Osteocyte (in vitro differentiated cells): ENCODE measurements at regions not wholly inside any gene's neighbourhood (a gene's known extent, or its start where the extent isn't known, plus 50 kb on each side); places are given as distances from the start of the nearest gene placed in this dataset.

Experiments used
- DNase-seq: peaks from one replicate; pipeline ENCODE4 v3.0.0; 2021; ENCODE audit warnings: mixed read lengths; ENCODE audit not compliant: unreplicated experiment; ENCODE audit errors: extremely low spot score
- H3K27ac Mint-ChIP-seq: one replicate; pipeline ENCODE4 v1.8.0; 2021; ENCODE audit warnings: mild to moderate bottlenecking, mixed read lengths; ENCODE audit not compliant: unreplicated experiment
- H3K27me3 Mint-ChIP-seq: one replicate; pipeline ENCODE4 v1.8.0; 2021; ENCODE audit warnings: mixed read lengths; ENCODE audit not compliant: unreplicated experiment
- H3K36me3 Mint-ChIP-seq: one replicate; pipeline ENCODE4 v1.8.0; 2021; ENCODE audit warnings: mixed read lengths; ENCODE audit not compliant: unreplicated experiment
- H3K4me1 Mint-ChIP-seq: one replicate; pipeline ENCODE4 v1.8.0; 2021; ENCODE audit warnings: mixed read lengths; ENCODE audit not compliant: unreplicated experiment
- H3K4me3 Mint-ChIP-seq: one replicate; pipeline ENCODE4 v1.8.0; 2021; ENCODE audit warnings: mild to moderate bottlenecking, moderate library complexity, mixed read lengths; ENCODE audit not compliant: unreplicated experiment
- H3K9me3 Mint-ChIP-seq: one replicate; pipeline ENCODE4 v1.8.0; 2021; ENCODE audit warnings: mixed read lengths; ENCODE audit not compliant: unreplicated experiment
- TF ChIP-seq, protein P1 (sequence below): fragments of 200-600 bp; sonication (generic); IDR thresholded peaks from 2 replicates; pipeline ENCODE4 v1.5.0; 2021; ENCODE audit warnings: antibody characterized with exemption, mild to moderate bottlenecking, moderate library complexity

GRCh38 chr18:10399465-10399864, 55.0 kb upstream of the APCDD1 start:
- no peak for DNase-seq
- peaks cover 11% of the 10 kb centered on the region for H3K4me1 Mint-ChIP-seq

GRCh38 chr18:10400534-10401307, 53.7 kb upstream of the APCDD1 start:
- peaks cover 29% of the 10 kb centered on the region for H3K27me3 Mint-ChIP-seq
- TF ChIP-seq, protein P1, sequence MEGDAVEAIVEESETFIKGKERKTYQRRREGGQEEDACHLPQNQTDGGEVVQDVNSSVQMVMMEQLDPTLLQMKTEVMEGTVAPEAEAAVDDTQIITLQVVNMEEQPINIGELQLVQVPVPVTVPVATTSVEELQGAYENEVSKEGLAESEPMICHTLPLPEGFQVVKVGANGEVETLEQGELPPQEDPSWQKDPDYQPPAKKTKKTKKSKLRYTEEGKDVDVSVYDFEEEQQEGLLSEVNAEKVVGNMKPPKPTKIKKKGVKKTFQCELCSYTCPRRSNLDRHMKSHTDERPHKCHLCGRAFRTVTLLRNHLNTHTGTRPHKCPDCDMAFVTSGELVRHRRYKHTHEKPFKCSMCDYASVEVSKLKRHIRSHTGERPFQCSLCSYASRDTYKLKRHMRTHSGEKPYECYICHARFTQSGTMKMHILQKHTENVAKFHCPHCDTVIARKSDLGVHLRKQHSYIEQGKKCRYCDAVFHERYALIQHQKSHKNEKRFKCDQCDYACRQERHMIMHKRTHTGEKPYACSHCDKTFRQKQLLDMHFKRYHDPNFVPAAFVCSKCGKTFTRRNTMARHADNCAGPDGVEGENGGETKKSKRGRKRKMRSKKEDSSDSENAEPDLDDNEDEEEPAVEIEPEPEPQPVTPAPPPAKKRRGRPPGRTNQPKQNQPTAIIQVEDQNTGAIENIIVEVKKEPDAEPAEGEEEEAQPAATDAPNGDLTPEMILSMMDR, result no peak
- no peak overlapping the region for H3K4me3 Mint-ChIP-seq
- no peaks in the 10 kb centered on the region for H3K36me3 Mint-ChIP-seq
- H3K9me3 Mint-ChIP-seq, result no peaks in the 10 kb centered on the region
- peaks cover 12% of the 10 kb centered on the region for H3K4me1 Mint-ChIP-seq
- DNase-seq, result no peak
- no peak overlapping the region for H3K27ac Mint-ChIP-seq

More at GRCh38 chr18:10399465-10399864, 55.0 kb upstream of the APCDD1 start:
- no peaks in the 10 kb centered on the region for H3K9me3 Mint-ChIP-seq
- peaks cover 19% of the 10 kb centered on the region for H3K27me3 Mint-ChIP-seq
- H3K4me3 Mint-ChIP-seq, result no peak overlapping the region
- no peak overlapping the region for H3K27ac Mint-ChIP-seq
- TF ChIP-seq, protein P1, result no peak
- H3K36me3 Mint-ChIP-seq, result no peaks in the 10 kb centered on the region

- TF ChIP-seq, protein P1, result no peak
- Mint-ChIP-seq H3K9me3 (no peaks in the 10 kb centered on the region), H3K36me3 (peaks cover 2% of the 10 kb centered on the region), H3K4me1 (peaks cover 16% of the 10 kb centered on the region), H3K27ac (no peak overlapping the region), H3K27me3 (peaks cover 35% of the 10 kb centered on the region), H3K4me3 (no peak overlapping the region)
- no peak for DNase-seq
Measured at GRCh38 chr18:10401521-10401920, 52.9 kb upstream of the APCDD1 start.

DNA sequence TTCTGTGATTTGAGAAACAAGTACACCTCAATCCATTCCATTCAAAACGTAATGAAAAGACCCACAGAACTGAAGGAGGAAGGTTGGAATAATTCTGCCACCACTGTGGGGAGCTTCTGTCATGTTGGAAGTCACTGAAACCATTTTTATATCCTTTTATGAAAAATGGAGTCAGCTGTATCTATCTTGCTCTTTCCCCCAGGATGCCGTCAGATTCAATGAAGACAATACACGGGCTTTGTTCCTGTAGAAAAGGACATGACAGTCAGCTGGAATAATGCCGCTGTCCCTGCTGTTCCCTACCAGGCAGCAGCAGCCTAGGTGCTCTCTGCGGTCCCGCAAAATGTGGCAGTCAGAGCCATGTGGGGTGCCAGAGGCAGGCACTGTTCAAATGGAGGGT, 52.5 kb upstream of the APCDD1 start:
- TF ChIP-seq, protein P1, result no peak
- Mint-ChIP-seq H3K27me3 (peaks cover 38% of the 10 kb centered on the region), H3K4me3 (no peak overlapping the region), H3K36me3 (peaks cover 3% of the 10 kb centered on the region), H3K27ac (no peak overlapping the region), H3K9me3 (no peaks in the 10 kb centered on the region), H3K4me1 (peaks cover 16% of the 10 kb centered on the region)
- no peak for DNase-seq

- TF ChIP-seq, protein P1, result no peak
- DNase-seq, result no peak
- Mint-ChIP-seq H3K4me1 (peaks cover 16% of the 10 kb centered on the region), H3K27ac (no peak overlapping the region), H3K36me3 (peaks cover 3% of the 10 kb centered on the region), H3K4me3 (no peak overlapping the region), H3K9me3 (no peaks in the 10 kb centered on the region), H3K27me3 (peaks cover 41% of the 10 kb centered on the region)
Measured at GRCh38 chr18:10402871-10403559, 51.4 kb upstream of the APCDD1 start.
